ENCODE measurements at regions not wholly inside any gene's neighbourhood (a gene's known extent, or its start where the extent isn't known, plus 50 kb on each side); places are given as distances from the start of the nearest gene placed in this dataset.

- no peak for TF ChIP-seq EP300 (IDR thresholded peaks at IDR 0.05; ENCODE audit: borderline replicate concordance in 1 of 2, low read depth in 1 of 2, low read length in 1 of 2)
- TF ChIP-seq POLR2AphosphoS5 (IDR thresholded peaks at IDR 0.05; ENCODE audit: low read depth, low read length), result no peak
- no peak for TF ChIP-seq JUND (IDR thresholded peaks at IDR 0.05)
- no peak for TF ChIP-seq RAD21 (IDR thresholded peaks at IDR 0.05; ENCODE audit: low read length)
- TF ChIP-seq CTCF (IDR thresholded peaks at IDR 0.05), result no peak
- TF ChIP-seq ZBTB33 (IDR thresholded peaks at IDR 0.05; ENCODE audit: borderline replicate concordance, low read depth), result no peak
- TF ChIP-seq MXI1 (IDR thresholded peaks at IDR 0.05; ENCODE audit: low read depth, low read length), result no peak
- TF ChIP-seq SMC3 (IDR thresholded peaks at IDR 0.05; ENCODE audit: low read depth, low read length), result no peak
These were observed 327.5 kb downstream of the CAAP1 start for GRCh38 chr9:26565118-26565517.

Measured in SK-N-SH (cell line).